ENCODE measurements at regions not wholly inside any gene's neighbourhood (a gene's known extent, or its start where the extent isn't known, plus 50 kb on each side); places are given as distances from the start of the nearest gene placed in this dataset.
"Not testable (repeated sequence)": the region's sequence is repeated elsewhere in the genome, so short reads cannot be mapped to it uniquely, and the experiment has no call there.

DNA sequence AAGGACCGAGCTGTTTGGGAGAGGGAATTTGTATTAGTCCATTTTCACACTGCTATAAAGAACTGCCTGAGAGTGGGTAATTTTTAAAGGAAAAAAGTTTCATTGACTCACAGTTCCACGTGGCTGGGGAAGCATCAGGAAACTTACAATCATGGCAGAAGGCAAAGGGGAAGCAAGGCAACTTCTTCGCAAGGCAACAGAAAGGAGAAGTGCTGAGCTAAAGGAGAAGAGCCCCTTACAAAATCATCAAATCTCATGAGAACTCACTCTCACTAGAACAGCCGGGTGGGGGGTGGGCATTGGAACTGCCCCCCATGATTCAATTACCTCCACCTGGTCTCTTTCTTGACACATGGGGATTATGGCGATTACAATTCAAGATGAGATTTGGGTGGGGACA is 121.8 kb upstream of the SLC13A1 start:
- DNase-seq, result not testable (repeated sequence)

DNA sequence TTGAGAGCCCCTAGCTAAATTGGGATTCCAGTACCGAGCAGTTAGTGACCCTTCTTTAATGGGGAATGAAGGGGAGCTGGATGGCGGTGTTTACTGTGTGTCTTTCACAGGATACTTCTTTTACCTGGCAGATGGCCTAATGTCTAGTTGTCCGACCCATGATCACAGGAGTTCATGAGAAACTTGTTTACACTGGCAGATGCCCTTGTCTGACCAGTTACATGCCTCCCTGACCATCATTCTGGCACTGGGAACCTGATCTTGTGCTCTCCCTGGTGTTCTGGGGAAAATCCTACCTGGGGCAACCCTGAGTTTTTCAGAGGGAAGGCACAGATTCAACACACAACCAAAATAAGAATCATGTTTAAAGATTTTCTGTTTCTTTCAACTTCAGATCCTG is 120.1 kb upstream of the SLC13A1 start:
- no peak for DNase-seq

DNA sequence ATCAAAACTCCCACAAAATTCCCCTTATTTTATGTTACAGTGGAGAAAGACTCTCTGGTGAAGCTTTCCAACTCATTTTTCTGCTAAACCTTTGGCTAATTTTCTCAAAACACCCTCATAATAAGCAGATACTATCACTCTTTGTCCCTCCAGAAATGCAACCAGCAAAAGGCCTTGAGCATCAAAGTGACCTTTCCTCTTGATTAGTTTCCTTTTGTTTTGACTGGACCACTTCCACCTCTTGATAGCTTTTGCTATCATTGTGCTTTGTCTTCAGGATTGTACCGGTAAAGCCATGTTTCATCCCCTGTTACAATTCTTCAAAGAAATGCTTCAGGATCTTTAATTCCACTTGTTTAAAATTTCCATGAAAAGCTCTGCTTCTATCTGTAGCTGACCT is 115.1 kb upstream of the SLC13A1 start:
- DNase-seq, result no peak

DNA sequence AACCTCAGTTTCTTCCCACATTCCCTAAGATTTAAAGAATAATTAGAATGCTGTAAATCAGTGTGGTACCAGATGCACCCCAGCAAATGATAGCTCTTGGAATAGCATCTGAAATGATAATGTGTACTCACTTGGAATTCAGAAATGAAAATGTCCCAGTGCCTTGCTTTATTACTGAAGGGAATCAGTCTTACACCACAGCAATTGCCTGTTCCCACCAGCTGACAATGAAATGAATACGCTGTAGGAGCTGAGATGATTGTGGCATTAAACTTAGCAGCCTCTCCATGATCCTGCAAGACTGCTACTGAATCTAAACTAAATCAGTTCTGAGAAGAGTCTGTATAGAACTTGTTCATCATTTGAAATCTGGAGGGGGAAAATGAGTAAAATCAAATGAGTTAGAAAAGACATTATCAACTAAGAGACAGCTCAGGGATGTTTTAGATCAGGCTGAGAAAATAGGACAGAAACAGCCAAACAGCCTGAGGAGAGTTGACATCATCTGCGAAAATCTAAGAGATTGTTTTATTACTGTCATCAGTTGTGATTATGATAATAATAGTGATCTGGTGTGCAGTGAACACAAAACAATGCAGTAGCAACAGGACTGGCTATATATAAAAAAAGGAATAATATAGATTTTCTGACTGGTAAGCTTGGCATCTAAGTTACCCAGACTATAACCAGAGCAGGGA is 108.6 kb upstream of the SLC13A1 start:
- no peak for DNase-seq

DNA sequence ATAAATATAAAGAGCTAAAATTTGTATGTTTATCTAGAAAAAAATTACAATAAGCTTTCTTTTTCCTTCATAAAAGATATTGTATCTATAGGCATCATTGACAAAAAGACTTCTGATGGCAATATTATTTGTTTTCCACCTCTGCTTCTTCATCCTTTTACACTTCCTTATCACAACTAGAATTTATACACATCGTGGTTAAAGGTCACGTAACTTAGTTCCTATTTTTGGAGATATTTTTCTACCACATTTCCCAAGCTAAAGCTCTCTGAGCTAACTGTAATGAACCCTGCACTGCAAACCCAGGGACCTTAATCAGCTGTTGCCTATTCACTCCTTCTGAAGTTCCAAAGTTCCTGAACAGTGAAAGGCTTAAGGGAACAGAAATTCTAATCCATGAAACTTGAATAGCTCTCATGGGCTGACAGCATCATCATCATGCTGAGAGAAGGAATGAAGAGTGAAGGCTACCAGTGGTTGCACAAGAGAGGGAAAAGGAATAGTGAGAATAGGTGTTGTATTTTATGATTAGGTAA is 106.1 kb upstream of the SLC13A1 start:
- DNase-seq, result no peak

DNA sequence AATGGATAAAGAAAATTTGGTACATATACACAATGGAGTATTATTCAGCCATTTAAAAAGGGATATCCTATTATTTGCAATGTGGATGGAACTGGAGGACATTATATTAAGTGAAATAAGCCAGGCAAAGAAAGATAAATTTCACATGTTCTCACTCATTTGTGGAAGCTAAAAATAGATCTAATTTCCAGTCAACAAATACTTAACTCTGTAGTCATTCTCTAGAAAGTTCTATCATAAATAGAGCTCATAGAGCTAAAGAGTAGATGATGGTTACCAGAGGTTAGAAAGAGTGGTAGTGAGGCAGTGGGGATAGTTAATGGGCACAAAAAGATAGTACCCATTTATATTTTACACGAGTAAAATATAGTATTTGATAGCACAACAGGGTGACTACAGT is 104.2 kb upstream of the SLC13A1 start:
- no peak for DNase-seq

DNA sequence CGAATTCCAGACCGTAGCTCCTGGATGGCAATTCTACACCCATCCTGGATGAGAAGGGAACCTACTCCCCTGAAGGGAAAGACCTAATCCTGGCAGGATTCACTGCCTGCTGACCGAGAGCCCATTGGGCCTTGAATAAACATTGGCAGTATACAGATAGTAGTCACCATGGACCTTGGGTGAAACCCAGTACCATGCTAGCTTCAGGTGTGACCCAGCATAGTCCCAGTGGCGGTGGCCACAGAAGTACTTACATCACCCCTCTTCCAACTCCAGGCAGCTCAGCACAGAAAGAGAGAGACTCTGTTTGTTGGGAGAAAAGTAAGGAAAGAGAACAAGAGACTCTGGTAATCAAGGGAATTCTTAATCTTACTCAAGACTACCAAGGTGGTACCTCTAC is 97.2 kb upstream of the SLC13A1 start:
- no peak for DNase-seq

DNA sequence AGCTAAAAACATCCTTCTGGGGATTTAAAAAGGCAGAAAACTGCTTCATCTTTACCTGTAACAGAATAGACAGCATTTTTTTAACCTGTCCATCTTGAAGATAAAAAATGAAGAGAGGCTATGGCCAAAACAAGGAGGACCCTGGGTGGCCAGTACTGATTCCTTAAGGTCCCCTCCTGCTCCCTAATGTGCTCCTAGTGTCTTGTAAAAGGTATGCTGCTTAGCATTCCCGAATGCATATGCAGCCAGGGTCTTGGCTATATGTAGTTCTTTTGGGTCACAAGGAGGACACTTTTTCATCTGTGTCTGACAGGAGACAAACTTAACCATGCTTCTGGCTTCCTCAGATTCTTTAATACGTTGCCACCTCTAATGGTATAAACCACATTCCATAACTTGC is 93.9 kb upstream of the SLC13A1 start:
- DNase-seq, result no peak

DNA sequence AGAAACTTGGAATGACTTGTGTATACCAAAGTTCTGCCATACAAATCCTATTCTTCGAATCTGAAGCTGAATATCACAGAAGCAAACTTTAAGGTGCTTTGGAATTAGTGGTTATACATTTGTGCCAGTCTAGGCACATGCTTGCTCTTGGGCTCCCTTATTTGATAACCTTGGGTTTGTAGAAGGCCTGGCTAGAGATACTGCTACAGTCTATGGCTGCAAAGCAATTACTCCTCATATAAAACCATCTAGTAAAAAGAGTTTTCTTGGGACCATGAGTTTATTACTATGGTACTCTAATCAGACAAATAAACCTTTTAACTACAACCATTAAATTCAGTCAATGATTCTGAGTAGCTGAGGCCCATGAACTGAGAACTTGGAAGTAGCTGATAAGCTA is 92.5 kb upstream of the SLC13A1 start:
- no peak for DNase-seq

DNA sequence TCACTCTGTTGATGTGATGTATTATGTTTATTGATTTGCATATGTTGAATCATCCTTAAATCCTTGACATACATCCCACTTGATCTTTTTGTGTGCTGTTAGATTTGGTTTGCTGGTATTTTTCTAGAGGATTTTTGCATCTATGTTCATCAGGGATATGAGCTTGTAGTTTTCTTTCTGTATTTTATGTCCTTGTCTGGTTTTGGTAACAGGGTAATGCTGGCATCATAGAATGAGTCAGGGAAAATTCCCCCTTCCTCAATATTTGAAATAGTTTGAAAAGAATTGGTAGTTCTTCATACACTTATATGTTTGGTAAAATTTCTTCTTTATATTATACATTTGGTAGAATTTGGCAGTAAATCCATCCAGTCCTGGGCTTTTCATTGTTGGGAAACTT is 89.4 kb upstream of the SLC13A1 start:
- no peak for DNase-seq

DNA sequence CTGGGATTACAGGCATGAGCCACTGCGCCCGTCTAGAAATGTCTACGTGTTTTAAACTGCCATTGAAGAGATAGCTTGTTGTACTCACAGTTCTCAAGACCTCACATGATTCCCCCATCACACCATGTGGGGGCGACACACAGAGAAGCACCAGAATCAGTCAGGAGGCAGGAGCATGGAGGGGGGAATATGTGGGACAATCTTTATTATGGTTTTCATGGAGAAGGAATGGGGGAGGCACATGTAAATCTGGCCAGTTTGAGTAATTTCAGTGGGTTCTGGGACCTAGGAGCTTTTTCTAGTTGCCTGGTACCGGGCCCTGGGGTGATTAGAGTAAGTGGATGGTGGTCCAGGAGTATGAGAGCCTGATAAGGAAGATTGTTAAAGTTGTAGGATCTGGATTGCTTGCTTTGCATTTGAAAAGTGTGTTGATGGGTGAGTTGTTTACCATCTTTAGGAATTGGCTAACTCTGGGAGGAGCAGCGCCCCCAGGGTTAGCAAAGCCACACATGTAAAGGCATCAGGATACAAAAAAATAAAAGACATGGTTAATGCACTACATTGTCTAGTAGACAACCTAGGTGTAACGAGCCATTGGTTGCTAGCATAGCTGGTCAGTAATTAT is 85.4 kb upstream of the SLC13A1 start:
- DNase-seq, result no peak

DNA sequence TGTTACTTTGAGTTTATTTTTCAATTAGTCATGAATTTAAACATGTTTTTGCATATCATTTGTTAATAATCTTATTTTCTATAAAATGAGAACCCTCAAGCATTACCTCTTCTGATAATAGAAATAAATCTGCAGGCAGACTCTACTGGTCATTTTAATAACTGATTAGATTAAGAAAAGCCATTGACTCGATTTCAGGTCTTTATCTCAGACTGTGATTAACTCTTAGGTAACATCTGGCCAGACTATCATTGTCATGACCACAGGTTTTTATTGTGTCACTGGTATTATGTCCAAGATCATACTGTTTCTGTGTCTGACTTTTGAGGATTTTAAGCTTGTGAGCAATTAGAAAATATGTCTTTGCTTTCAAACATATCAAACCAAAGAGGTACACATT is 83.6 kb upstream of the SLC13A1 start:
- no peak for DNase-seq

DNA sequence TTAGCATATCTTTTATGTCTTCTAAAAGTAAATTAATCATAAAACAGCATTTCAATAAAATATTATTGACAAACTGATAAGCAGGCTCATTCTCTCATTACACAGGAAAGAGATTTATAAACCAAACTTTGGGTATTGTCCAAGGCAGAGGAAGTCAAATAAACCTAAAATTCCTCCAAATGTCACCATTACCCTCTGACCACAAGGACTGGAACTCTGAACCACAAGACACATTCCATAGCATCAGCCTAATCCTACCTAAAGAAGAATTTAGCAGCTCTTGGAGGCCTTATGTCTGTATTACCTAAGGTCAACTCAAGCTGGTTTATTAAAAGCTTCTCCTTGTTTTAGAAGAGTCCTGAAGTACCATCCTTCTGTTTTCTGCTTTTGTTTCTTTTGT is 82.4 kb upstream of the SLC13A1 start:
- no peak for DNase-seq

DNA sequence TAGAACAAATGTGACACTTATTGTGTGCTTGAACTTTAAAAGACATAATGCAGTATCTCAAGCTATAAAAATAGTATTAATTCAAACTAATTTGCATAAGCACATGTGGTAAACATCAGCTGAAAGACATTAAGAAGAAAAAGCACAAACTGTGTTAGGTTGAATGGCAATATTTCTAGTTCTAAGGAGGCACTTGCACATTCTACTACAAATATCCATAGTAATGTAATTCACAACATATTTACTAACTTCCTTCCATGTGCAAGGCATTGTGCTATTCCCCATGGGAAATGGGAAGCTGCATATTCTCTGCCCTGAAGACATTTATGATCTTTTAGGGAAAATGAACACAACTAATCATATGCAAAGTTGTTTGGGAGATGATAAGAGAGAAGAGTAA is 80.2 kb upstream of the SLC13A1 start:
- no peak for DNase-seq

DNA sequence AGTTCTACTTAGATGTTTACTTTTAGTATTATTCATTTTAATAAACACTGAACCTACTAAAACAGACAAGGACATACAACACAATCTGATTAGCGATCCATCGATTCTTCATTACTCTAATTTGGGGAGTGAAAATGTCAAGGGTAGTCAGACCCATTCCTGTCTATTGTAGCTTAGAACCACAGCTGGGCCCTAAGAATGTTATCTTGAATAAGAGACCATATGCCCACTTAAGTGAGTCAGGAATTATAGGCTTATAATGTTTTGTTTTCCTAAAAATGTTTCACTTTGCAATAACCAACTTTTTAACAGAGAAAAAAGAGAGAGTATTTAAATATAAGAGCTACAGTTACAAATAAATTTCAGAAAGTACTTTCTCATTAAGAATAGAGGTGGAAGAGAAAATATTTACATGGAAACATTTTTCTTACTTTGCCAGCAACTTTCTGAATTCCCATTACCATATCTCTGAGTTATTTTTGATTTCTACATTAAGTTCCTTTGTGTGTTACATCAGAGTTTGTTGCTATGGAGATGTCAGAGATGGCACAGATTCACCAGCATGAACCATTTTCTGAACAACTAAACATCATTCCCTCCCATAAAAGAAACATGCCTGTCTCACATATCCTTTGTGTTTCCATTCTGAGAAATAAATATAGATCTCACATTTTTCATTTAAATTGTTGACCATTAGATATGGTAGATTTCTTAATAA is 75.4 kb upstream of the SLC13A1 start:
- no peak for DNase-seq

DNA sequence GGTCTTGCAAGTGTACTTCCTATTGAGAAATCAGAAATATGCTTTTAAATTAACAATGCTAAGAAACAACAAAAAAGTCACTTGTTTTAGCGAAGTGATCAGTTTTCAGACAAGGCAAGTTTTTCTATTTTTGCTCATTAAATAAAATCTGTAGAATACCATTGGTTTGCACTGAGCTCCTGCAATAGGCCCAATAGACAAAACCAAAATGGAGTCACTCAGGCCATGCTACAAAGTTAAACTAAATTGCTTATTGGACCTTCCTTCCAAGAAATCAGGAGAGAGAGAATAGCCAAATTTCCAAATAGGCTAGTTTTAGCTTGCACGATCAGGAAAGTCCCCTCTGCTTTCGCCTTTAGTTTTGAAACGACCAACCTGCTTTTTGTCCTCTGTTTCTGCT is 73.4 kb upstream of the SLC13A1 start:
- no peak for DNase-seq

DNA sequence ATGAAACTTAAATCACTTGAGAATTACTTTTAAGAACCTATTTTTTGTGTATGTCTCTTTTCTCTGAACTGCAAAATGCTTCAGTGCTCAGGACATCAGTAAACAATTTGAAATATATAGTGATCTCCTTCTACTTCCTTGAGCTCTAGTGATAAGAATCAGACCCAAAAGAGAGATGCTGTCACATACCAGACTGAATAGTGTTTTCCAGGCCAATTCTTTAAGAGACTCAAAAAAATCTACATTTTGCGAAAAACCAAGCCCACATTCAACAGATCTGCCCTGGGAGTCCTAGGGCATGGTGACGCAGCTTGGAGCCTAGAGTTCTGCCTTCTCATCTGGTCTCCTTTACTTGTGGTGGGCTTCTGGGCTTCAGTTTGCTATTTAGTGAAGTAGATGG is 72.1 kb upstream of the SLC13A1 start:
- no peak for DNase-seq

DNA sequence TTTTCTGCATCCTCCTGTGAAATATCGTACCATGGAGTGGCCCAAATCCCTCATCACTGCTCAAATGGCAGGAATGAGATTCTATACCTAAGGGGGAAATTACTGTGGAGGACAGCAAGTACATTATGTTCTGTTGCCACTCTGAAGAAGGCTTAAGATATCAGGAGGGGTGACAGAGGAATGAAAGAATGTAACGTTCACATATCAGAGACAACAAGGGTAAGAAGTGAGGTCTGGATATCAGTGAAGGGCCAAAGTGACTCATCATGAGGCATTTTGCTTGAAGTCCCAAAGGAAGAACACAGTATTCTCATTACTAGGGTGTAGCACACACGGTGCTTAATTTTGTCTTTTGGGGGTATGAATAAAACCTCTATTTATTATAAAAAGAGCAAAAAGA is 71.5 kb upstream of the SLC13A1 start:
- DNase-seq, result no peak

DNA sequence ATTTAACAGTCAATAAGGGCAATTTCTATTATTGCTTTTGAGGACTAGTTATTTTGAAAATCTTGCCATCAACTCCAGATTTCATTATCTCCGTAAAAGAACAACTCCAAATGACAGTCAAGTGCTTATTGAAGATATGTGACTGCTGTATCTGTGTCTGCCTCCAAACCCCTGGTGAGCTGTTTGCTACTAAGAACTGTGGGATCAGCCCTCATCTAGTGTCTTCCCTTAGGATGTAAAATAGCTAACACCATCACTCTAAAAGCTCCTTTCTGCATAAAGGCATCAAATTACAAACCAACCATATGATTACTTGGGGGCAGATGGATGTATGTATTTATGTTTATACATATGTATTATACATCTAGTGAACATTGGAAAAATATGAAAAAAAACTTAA is 70.8 kb upstream of the SLC13A1 start:
- DNase-seq, result no peak

DNA sequence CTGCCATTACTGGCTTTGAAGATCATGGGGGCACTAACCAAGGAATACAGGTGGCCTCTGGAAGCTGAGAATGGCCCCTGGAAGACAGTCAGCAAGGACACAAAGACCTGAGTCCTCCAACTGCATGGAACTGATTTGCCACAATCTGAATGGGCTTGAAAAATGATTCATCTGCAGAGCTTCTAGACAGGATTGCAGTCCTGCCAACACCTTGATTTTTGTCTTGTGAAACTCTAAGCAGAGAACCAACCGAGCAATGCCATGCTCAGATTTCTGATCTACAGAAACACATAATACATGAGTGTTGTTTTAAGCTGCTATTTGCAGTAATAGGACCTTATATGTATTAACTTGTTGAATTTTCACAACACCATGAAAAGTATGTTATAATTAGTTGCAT is 66.1 kb upstream of the SLC13A1 start:
- DNase-seq, result no peak

DNA sequence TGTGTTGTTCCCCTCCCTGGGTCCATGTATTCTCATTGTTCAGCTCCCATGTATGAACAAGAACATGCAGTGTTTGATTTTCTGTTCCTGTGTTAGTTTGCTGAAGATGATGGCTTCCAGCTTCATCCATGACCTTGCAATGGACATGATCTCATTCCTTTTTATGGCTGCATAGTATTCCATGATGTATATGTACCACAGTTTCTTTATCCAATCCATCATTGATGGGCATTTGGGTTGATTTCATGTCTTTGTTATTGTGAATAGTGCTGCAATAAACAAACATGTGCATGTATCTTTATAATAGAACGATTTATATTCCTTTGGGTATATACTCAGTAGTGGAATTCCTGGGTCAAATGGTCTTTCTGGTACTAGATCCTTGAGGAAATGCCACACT is 65.1 kb upstream of the SLC13A1 start:
- not testable (repeated sequence) for DNase-seq

DNA sequence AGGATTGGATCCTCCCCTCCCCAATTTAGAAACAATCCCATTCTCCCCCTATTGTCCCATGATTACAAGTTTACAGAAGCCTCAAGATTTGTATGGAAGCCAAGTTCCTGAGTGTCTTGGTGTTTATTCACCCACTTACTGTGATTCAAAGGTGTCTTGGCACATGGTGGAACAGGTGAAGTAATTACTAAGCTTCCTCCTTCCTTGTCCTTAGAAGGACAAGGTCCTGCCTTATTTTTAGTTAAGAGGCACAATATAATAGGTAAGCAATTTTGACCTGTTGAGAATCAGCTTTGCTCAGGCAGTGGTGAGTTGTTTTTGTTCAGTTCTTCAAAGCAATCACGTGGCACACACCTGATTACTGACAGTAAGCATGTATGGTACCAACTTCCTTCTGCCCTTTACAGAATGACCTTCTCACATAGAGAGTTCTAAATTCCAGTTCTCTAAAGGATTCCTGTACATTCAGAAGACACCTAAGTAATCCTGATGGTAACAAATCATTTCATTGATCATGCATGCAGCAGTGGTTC is 60.7 kb upstream of the SLC13A1 start:
- peak; percentile 10 for DNase-seq

DNA sequence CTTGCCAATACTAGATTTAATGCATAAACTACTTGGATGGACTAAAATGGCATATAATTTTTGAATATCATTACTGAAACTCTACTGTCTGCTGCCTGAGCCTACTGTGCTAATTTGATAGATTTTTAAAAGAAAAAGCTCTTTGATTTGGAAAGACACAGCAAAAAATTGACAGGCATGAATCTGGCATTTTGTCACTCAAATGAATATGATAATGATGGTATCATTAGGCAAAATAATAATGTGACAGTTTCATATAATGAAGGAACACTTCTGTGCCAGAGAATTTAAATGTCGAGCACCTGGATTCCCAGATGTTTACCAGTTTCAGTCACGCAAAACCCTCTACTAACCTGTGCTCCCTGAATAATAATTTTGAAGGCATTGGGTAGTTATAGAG is 60.0 kb upstream of the SLC13A1 start:
- DNase-seq, result peak; percentile 6
